ENCODE measurements at regions not wholly inside any gene's neighbourhood (a gene's known extent, or its start where the extent isn't known, plus 50 kb on each side); places are given as distances from the start of the nearest gene placed in this dataset.

- TF ChIP-seq CTCF (conservative IDR thresholded peaks at IDR 0.05 in 1 of 2, IDR thresholded peaks at IDR 0.05 in 1 of 2; ENCODE audit: extremely low read depth in 1 of 2, insufficient read depth in 1 of 2, low read depth in 1 of 2, low read length in 2 of 2) (no peak), EZH2 (IDR thresholded peaks at IDR 0.05; ENCODE audit: borderline replicate concordance, low read length) (no peak)
Measured at GRCh38 chr13:22880741-22881720, 299.7 kb upstream of the SGCG start.

Measured in mammary epithelial cell (primary cell).